Stimulated activated CD4-positive, alpha-beta T cell treated with anti-CD3 and anti-CD28 coated beads, Interleukin-4, amount 100 ng/mL, for 4 hours (primary cell): ENCODE measurements at regions not wholly inside any gene's neighbourhood (a gene's known extent, or its start where the extent isn't known, plus 50 kb on each side); places are given as distances from the start of the nearest gene placed in this dataset.
"Not testable (repeated sequence)": the region's sequence is repeated elsewhere in the genome, so short reads cannot be mapped to it uniquely, and the experiment has no call there.

Experiments used
- DNase-seq, 2 experiments: peaks; one replicate each; pipeline ENCODE4 v3.0.0-alpha.2; 2020

DNA sequence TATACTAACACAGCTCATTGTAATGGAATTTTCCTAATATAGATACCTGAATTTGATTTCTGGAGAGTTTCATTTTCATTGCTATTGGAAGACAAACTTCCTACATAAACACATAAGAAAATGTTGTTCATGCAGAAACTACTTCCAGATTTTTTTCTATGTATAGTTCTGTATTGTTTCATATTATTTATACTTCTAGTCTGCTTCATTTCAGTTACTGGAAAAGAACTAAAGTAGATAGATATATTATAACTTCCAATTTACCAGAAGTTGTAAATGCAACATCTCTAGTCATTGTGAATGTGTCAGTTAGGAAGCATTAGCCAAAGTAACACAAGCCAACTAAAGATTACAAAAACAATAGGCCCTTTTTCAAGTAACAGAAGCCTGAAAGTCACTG lies 147.3 kb upstream of the ZNF385D start:
- no peak for DNase-seq

GRCh38 chr3:21901484-21901883 lies 150.5 kb upstream of the ZNF385D start:
- DNase-seq = no peak

DNA sequence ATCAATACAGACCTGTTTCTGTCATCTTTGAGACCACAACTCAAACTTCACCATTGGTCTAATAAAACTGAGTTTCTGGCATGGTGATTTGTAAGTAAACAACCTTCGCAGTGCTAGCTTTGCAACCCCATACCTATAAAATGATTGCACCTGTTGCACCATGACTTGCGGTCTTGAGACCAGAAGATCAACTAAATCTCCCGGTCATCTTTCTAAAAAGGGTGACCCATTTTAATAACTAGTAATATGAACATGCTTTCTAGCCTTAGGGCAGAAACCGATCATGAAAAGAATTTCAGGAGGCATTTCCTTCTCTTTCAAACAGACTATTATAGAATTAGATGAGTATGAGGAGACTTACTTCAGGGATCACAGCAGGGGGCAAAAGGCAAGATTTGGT lies 151.9 kb upstream of the ZNF385D start:
- DNase-seq = no peak

- no peak for DNase-seq
Observed at GRCh38 chr3:21909096-21909495, 158.1 kb upstream of the ZNF385D start.

- no peak for DNase-seq
Observed at GRCh38 chr3:21912711-21913110, 161.7 kb upstream of the ZNF385D start.

DNA sequence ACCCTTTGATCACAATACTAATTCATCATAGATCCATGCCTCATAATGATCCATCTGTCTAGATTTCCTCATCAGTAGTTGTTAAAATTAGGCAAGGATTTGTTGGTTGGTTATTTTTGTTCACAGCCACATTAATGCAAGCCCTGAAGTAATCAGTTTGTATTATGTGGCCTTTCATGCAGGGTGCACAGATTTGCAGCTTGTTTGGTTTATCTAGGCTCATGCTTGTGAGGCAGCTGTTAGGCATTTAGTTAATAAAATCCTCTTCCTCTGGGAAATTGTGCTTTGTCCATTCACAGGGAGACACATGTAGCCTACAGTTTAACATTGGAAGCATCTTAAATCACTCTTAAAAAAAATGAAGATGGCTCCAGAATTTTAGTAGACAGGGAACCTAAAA lies 162.8 kb upstream of the ZNF385D start:
- no peak for DNase-seq

GRCh38 chr3:21914451-21914850 lies 163.4 kb upstream of the ZNF385D start:
- no peak for DNase-seq

GRCh38 chr3:21919383-21919782 lies 168.4 kb upstream of the ZNF385D start:
- DNase-seq = no peak

DNA sequence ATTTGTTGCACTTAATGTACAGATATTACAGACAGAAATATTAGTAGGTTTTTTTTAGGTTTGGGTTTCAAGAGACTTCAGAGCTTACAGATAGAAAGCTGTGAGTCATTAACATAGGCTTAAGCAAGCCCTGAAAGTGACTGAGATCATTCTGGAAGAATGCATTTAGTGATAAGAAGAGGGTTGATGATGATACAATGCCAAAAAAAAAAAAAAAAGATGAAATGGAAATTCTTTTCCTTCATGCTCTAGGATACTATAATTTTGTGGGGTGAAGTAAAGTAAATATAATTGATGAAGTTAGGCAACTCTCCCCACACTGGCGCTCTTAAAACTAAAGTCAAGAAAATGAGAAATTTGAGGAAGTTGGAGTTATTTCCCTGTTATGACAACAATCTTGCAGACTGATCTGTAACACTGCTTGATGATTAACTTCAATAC lies 169.4 kb upstream of the ZNF385D start:
- DNase-seq = no peak

- not testable (repeated sequence) for DNase-seq
Observed at GRCh38 chr3:21923156-21923555, 172.1 kb upstream of the ZNF385D start.

GRCh38 chr3:21927261-21927660 lies 176.3 kb upstream of the ZNF385D start:
- no peak for DNase-seq

DNA sequence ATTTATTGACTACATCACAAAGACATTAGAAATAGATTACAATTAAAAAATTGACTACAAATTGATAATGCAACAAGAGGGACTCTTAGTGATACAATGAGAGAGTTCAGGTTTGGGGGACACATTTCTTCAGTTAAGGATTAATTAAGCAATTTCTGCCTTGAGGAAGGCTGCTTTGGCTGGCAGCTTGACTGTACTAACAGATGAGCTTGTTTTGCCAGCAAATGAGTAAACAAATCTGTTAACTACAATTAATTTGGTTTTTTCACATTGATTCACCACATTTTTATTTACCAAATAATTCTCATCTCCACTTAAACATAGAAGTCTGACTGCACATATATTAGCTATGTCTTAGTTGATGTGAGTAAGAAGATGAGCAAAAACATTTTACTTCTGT lies 183.6 kb upstream of the ZNF385D start:
- DNase-seq = no peak

- no peak for DNase-seq
Observed at GRCh38 chr3:21936207-21936606, 185.2 kb upstream of the ZNF385D start.

GRCh38 chr3:21938267-21938681 lies 187.3 kb upstream of the ZNF385D start:
- DNase-seq = no peak

- no peak for DNase-seq
Observed at GRCh38 chr3:21942328-21942727, 191.3 kb upstream of the ZNF385D start.

DNA sequence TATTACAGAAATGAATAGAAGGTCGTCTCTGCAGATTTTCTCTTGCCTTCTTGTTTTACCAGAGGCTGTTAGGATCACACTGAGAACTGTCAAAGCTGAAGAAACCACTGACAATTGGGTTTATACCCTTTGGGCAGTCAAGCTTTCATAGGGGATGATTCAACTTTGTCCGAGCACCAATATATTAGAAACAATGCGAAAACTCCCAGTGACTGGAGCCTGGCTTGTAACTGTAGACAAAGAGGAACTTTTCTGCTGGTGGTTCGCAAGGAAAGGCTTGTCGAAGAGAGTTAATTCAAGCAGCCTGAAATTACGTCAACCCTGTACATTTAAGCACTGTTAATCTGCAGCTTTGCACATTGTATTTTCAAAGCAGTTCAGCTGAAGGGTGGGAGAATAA lies 193.2 kb upstream of the ZNF385D start:
- no peak for DNase-seq

DNA sequence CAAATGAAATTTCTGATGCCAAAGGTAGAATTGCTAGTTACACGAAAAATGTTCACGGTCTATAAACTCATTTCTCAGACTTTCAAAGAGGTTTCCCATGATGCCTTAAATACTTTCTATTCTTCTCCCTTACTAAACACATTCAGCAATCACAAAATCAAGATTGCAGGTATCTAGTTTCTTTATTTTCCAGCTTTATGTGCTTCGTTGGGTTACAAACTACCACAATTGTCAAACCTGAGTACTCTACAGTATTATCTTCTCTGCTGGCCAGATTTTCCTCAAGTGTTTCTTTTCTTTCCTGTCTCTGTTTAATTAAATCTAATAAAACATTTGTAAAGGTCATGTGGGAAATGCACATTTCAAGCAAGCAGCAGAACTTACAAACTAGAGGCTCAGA lies 201.8 kb upstream of the ZNF385D start:
- no peak for DNase-seq

DNA sequence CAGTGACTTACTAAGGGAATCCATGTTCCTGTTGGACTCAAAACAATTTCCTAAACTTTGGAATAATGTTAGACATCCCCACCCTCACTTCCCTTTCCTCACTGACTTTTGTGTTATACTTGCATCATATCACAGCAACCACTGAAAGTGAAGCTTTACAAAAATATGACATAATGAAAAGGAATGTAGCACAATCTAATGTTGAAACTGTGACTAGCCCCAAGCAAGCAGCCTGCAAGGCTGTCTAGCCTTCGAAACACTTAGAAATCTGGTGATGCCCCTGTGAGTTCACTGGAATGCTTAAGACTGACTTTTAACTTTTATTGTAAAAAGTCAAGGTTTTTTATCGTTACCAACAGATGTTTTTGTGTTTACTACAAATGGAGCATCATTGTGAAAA lies 203.7 kb upstream of the ZNF385D start:
- DNase-seq = no peak

- no peak for DNase-seq
Observed at GRCh38 chr3:21955406-21955805, 204.4 kb upstream of the ZNF385D start.

- no peak for DNase-seq
Observed at GRCh38 chr3:21960033-21960432, 209.0 kb upstream of the ZNF385D start.

GRCh38 chr3:21962456-21962855 lies 211.4 kb upstream of the ZNF385D start:
- DNase-seq = no peak

GRCh38 chr3:21966457-21966856 lies 215.4 kb upstream of the ZNF385D start:
- DNase-seq = not testable (repeated sequence)

DNA sequence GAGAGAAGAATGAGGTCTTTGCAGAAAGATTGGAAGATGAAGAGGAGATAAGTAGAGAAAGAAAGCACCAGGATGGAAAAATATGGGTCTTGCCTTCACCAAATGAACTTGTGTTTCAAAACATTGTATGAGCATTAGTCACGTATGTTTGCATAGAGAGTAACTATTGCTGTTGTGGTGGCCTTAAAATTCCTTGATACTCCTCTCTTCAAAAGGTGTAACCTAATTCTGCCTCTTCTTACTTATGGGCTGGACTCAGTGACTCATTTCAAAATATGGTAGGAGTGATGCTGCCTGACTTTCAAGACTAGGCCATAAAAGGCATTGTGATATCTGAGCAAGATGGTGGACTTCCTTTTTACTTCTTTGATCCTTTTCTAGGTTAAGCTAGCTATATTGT lies 228.7 kb upstream of the ZNF385D start:
- no peak for DNase-seq

- DNase-seq = no peak
Observed at GRCh38 chr3:21989341-21990042, 238.5 kb upstream of the ZNF385D start.

- DNase-seq = no peak
Observed at GRCh38 chr3:21991061-21991460, 240.1 kb upstream of the ZNF385D start.
